ENCODE measurements at regions not wholly inside any gene's neighbourhood (a gene's known extent, or its start where the extent isn't known, plus 50 kb on each side); places are given as distances from the start of the nearest gene placed in this dataset.

- TF ChIP-seq, protein P1, sequence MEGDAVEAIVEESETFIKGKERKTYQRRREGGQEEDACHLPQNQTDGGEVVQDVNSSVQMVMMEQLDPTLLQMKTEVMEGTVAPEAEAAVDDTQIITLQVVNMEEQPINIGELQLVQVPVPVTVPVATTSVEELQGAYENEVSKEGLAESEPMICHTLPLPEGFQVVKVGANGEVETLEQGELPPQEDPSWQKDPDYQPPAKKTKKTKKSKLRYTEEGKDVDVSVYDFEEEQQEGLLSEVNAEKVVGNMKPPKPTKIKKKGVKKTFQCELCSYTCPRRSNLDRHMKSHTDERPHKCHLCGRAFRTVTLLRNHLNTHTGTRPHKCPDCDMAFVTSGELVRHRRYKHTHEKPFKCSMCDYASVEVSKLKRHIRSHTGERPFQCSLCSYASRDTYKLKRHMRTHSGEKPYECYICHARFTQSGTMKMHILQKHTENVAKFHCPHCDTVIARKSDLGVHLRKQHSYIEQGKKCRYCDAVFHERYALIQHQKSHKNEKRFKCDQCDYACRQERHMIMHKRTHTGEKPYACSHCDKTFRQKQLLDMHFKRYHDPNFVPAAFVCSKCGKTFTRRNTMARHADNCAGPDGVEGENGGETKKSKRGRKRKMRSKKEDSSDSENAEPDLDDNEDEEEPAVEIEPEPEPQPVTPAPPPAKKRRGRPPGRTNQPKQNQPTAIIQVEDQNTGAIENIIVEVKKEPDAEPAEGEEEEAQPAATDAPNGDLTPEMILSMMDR (IDR thresholded peaks at IDR 0.05): no peak
- no peak for TF ChIP-seq POLR2AphosphoS5 (IDR thresholded peaks at IDR 0.05)
These were observed 61.3 kb upstream of the BZW1 start for GRCh38 chr2:200750323-200750910.

Data from esophagus muscularis mucosa (tissue), 3 donors.